K562 (cell line): ENCODE measurements at regions not wholly inside any gene's neighbourhood (a gene's known extent, or its start where the extent isn't known, plus 50 kb on each side); places are given as distances from the start of the nearest gene placed in this dataset.
"Not testable (repeated sequence)": the region's sequence is repeated elsewhere in the genome, so short reads cannot be mapped to it uniquely, and the experiment has no call there.

Experiments
- JUND ChIP-seq, 2 experiments: IDR thresholded peaks; 2 replicates in 1 of 2; 3 replicates in 1 of 2; pipeline ENCODE4 v1.6.1; 2011; ENCODE audit warnings: borderline replicate concordance in 2 of 2, low read depth in 2 of 2, low read length in 2 of 2, improper control_type of control experiment in 1 of 2, missing biosample characterization in 1 of 2, missing genetic modification characterization in 1 of 2, missing genetic modification reagents in 1 of 2
- LCOR ChIP-seq: sonication (generic); formaldehyde crosslinking; IDR thresholded peaks from 2 replicates; pipeline ENCODE4 v1.8.0; 2022; ENCODE audit warnings: mild to moderate bottlenecking, missing genetic modification reagents
- NRF1 ChIP-seq, 2 experiments: fragments of 450-650 bp; IDR thresholded peaks in 1 of 2; conservative IDR thresholded peaks in 1 of 2; 2 replicates each; pipeline ENCODE4 v1.6.1; 2014; ENCODE audit warnings: mild to moderate bottlenecking in 2 of 2
- PKNOX1 ChIP-seq: fragments of 450-650 bp; IDR thresholded peaks from 2 replicates; pipeline ENCODE4 v1.6.1; 2016
- ZBTB17 ChIP-seq: fragments of 450-650 bp; formaldehyde crosslinking; IDR thresholded peaks from 2 replicates; pipeline ENCODE4 v1.4.0; 2020; ENCODE audit warnings: mild to moderate bottlenecking
- ZNF324 ChIP-seq: fragments of 250-450 bp; sonication (Bioruptor Pico); IDR thresholded peaks from 2 replicates; pipeline ENCODE4 v1.4.0; 2020; ENCODE audit warnings: mild to moderate bottlenecking
- ZNF76 ChIP-seq: fragments of 250-450 bp; sonication (Bioruptor Pico); IDR thresholded peaks from 2 replicates; pipeline ENCODE4 v1.4.0; 2020; ENCODE audit warnings: mild to moderate bottlenecking, moderate library complexity, borderline replicate concordance
- ZNF785 ChIP-seq: fragments of 250-450 bp; sonication (Bioruptor Pico); IDR thresholded peaks from 2 replicates; pipeline ENCODE4 v1.4.0; 2020; ENCODE audit warnings: mild to moderate bottlenecking
- TF ChIP-seq, protein P1 (sequence below), 2 experiments: fragments of 200-800 bp in 1 of 2; sonication (Bioruptor generic) in 1 of 2; sonication (generic) in 1 of 2; formaldehyde crosslinking in 1 of 2; IDR thresholded peaks in 1 of 2; conservative IDR thresholded peaks in 1 of 2; 2 replicates each; pipeline versions ENCODE4 v1.5.0 to v1.6.1; 2016 to 2020; ENCODE audit warnings: missing compliant biosample characterization in 1 of 2, missing genetic modification characterization in 1 of 2, missing genetic modification reagents in 1 of 2
- TF ChIP-seq, protein P2 (sequence below): fragments of 450-650 bp; IDR thresholded peaks from 2 replicates; pipeline ENCODE4 v1.6.1; 2014; ENCODE audit warnings: low read depth, mild to moderate bottlenecking, moderate library complexity, borderline replicate concordance
- TF ChIP-seq, protein P3 (sequence below), 2 experiments: fragments of 450-650 bp in 1 of 2; sonication (generic) in 1 of 2; formaldehyde crosslinking in 1 of 2; IDR thresholded peaks in 1 of 2; conservative IDR thresholded peaks in 1 of 2; 2 replicates each; pipeline versions ENCODE4 v1.6.1 to v1.8.1; 2016 to 2023; ENCODE audit warnings: mild to moderate bottlenecking in 2 of 2, moderate library complexity in 2 of 2, inconsistent platforms in 1 of 2, missing genetic modification reagents in 1 of 2
- TF ChIP-seq, protein P4 (sequence below): fragments of 250-450 bp; sonication (Bioruptor Pico); IDR thresholded peaks from 2 replicates; pipeline ENCODE4 v1.4.0; 2020

- TF ChIP-seq, protein P1, sequence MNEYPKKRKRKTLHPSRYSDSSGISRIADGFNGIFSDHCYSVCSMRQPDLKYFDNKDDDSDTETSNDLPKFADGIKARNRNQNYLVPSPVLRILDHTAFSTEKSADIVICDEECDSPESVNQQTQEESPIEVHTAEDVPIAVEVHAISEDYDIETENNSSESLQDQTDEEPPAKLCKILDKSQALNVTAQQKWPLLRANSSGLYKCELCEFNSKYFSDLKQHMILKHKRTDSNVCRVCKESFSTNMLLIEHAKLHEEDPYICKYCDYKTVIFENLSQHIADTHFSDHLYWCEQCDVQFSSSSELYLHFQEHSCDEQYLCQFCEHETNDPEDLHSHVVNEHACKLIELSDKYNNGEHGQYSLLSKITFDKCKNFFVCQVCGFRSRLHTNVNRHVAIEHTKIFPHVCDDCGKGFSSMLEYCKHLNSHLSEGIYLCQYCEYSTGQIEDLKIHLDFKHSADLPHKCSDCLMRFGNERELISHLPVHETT (CRISPR knock-in tag; conservative IDR thresholded peaks at IDR 0.05 in 1 of 2, IDR thresholded peaks at IDR 0.05 in 1 of 2) = 0 out of 4 replicates have a peak, but pooled peaks of 1 of the 2 experiments have one; percentile 22
- TF ChIP-seq, protein P2, sequence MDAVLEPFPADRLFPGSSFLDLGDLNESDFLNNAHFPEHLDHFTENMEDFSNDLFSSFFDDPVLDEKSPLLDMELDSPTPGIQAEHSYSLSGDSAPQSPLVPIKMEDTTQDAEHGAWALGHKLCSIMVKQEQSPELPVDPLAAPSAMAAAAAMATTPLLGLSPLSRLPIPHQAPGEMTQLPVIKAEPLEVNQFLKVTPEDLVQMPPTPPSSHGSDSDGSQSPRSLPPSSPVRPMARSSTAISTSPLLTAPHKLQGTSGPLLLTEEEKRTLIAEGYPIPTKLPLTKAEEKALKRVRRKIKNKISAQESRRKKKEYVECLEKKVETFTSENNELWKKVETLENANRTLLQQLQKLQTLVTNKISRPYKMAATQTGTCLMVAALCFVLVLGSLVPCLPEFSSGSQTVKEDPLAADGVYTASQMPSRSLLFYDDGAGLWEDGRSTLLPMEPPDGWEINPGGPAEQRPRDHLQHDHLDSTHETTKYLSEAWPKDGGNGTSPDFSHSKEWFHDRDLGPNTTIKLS = peak; percentile 30; the same call in 1 of the 2 replicates
- TF ChIP-seq PKNOX1 (peak; percentile 64; the same call in 1 of the 2 replicates), ZNF324 (peak; percentile 19; the same call in 1 of the 2 replicates), ZNF785 (CRISPR knock-in tag) (0 out of 2 replicates have a peak, but pooled peaks have one; percentile 39), JUND (IDR thresholded peaks at IDR 0.05; ENCODE audit: borderline replicate concordance, low read depth, low read length) (peak; percentile 38; the same call in 1 of the 2 replicates), ZBTB17 (0 out of 2 replicates have a peak, but pooled peaks have one; percentile 33), NRF1 (conservative IDR thresholded peaks at IDR 0.05 in 1 of 2, IDR thresholded peaks at IDR 0.05 in 1 of 2) (peak in 1 of 2 experiments; percentile 28; a peak in 1 of 4 replicates), LCOR (peak; percentile 68; the same call in 1 of the 2 replicates), ZNF76 (0 out of 2 replicates have a peak, but pooled peaks have one; percentile 44)
- TF ChIP-seq, protein P3, sequence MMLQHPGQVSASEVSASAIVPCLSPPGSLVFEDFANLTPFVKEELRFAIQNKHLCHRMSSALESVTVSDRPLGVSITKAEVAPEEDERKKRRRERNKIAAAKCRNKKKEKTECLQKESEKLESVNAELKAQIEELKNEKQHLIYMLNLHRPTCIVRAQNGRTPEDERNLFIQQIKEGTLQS (IDR thresholded peaks at IDR 0.05) = peak; percentile 95
- TF ChIP-seq, protein P3 (CRISPR knock-in tag; conservative IDR thresholded peaks at IDR 0.05) = peak; percentile 61; the same call in 1 of the 2 replicates
- TF ChIP-seq, protein P4, sequence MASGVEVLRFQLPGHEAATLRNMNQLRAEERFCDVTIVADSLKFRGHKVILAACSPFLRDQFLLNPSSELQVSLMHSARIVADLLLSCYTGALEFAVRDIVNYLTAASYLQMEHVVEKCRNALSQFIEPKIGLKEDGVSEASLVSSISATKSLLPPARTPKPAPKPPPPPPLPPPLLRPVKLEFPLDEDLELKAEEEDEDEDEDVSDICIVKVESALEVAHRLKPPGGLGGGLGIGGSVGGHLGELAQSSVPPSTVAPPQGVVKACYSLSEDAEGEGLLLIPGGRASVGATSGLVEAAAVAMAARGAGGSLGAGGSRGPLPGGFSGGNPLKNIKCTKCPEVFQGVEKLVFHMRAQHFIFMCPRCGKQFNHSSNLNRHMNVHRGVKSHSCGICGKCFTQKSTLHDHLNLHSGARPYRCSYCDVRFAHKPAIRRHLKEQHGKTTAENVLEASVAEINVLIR (CRISPR knock-in tag) = peak; percentile 20; the same call in 1 of the 2 replicates
- TF ChIP-seq JUND (tag; IDR thresholded peaks at IDR 0.05; ENCODE audit: borderline replicate concordance, low read depth, low read length) = not testable (repeated sequence)
Observed at GRCh38 chr5:21485458-21486000, 1367.6 kb downstream of the CDH12 start (continued).
